ENCODE measurements at regions not wholly inside any gene's neighbourhood (a gene's known extent, or its start where the extent isn't known, plus 50 kb on each side); places are given as distances from the start of the nearest gene placed in this dataset.
"Not testable (repeated sequence)": the region's sequence is repeated elsewhere in the genome, so short reads cannot be mapped to it uniquely, and the experiment has no call there.

DNA sequence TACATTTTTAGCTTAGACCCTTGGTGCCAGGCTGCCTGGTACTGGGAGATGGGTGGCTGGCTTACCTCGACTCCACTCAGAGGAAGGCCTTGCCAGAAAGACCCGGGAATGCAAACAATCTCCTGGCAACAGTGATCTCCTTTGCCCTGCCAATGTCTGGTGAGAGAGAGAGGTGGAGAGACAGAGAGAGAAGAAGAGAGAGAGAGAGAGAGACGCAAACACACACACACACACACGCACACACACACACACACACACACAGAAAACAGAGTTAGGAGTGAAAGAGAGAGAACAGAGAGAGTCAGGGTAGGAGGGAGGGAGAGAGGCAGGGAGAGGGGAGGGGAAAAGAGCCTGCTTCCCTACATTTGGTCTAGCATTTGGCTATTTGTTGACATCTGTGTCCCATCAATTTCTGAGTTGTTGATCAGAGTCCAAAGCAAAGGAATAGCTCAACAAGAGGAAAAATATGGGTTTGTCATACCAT, 181.6 kb upstream of the MAP1B start:
- Histone ChIP-seq H3K4me1 (ENCODE audit: control insufficient read depth, insufficient read depth, low read length) (peaks cover 18% of the 10 kb centered on the region), H3K36me3 (ENCODE audit: control insufficient read depth, insufficient read depth, low read length) (no peaks in the 10 kb centered on the region), H3K4me3 (ENCODE audit: low read depth, low read length) (no peak overlapping the region), H3K9me3 (ENCODE audit: control insufficient read depth, insufficient read depth, low read depth, low read length) (no peaks in the 10 kb centered on the region), H3K27ac (ENCODE audit: low read depth, low read length) (no peak overlapping the region), H3K9ac (ENCODE audit: low read length) (no peak overlapping the region), H3K27me3 (ENCODE audit: control insufficient read depth, insufficient read depth, low read length) (no peaks in the 10 kb centered on the region)

DNA sequence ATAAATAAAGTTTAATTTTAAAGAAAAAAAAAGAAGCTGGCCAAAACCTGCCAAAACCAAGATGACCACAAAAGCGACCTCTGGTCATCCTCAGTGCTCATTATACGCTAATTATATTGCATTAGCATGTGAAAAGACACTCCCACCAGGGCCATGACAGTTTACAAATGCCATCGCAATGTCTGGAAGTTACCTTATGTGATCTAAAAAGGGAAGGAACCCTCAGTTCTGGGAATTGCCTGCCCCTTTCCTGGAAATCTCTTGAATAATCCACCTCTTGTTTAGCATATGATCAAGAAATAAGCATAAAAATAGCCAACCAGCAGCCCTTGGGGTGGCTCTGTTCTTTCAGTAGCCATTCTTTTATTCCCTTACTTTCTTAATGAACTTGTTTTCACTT, 178.3 kb upstream of the MAP1B start:
- Histone ChIP-seq H3K9me3 (ENCODE audit: control insufficient read depth, insufficient read depth, low read depth, low read length) (no peaks in the 10 kb centered on the region), H3K27ac (ENCODE audit: low read depth, low read length) (no peak overlapping the region), H3K27me3 (ENCODE audit: control insufficient read depth, insufficient read depth, low read length) (no peaks in the 10 kb centered on the region), H3K36me3 (ENCODE audit: control insufficient read depth, insufficient read depth, low read length) (no peaks in the 10 kb centered on the region), H3K4me3 (ENCODE audit: low read depth, low read length) (no peak overlapping the region), H3K9ac (ENCODE audit: low read length) (no peak overlapping the region), H3K4me1 (ENCODE audit: control insufficient read depth, insufficient read depth, low read length) (peaks cover 7% of the 10 kb centered on the region)

DNA sequence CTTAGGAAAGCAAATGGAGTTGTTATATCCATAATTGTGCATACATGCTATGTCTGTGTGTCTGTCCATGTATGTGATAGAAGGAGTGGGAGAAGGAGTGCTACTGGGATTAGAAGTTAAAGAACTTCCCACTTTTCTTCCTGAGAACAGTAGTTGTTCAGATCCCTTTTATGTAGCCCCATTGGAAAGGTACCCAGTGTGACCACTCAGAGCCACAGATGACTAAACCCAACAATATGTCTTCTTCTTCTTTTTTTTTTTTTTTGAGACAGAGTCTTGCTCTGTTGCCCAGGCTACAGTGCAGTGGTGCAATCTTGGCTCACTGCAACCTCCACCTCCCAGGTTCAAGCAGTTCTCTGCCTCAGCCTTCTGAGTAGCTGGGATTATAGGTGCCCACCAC, 176.7 kb upstream of the MAP1B start:
- not testable (repeated sequence) for H3K27me3 ChIP-seq (ENCODE audit: control insufficient read depth, insufficient read depth, low read length); H3K27ac ChIP-seq (ENCODE audit: low read depth, low read length); H3K9ac ChIP-seq (ENCODE audit: low read length); H3K36me3 ChIP-seq (ENCODE audit: control insufficient read depth, insufficient read depth, low read length); H3K9me3 ChIP-seq (ENCODE audit: control insufficient read depth, insufficient read depth, low read depth, low read length); H3K4me3 ChIP-seq (ENCODE audit: low read depth, low read length); H3K4me1 ChIP-seq (ENCODE audit: control insufficient read depth, insufficient read depth, low read length)

DNA sequence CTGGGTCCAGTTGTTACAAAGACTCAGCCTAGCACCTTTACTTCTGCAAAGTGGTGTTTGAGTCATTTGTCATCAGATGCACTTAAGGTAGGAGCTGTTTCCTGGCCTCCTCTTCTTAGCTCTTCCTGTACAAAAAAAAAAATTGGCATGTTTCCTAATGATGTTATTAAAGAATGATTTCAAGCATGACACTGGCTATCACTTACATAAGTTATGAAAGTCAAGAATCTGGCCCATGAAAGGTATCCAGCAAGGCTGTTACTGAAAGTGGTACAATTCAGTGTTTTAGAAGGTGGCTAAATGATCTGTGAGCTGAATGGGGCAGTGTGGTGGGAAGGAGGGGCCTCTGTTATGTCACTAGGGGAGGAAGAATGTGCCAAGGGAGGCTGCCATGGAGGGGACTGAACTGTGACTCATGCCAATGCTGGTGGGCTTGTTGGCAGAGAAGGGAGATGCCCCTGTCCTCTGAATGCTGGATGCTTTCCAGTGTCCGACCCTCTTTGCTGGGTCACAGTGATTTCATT, 175.1 kb upstream of the MAP1B start:
- Histone ChIP-seq H3K9me3 (ENCODE audit: control insufficient read depth, insufficient read depth, low read depth, low read length) (no peaks in the 10 kb centered on the region), H3K36me3 (ENCODE audit: control insufficient read depth, insufficient read depth, low read length) (no peaks in the 10 kb centered on the region), H3K4me1 (ENCODE audit: control insufficient read depth, insufficient read depth, low read length) (peaks cover 7% of the 10 kb centered on the region; the same call in 1 of the 2 replicates), H3K27me3 (ENCODE audit: control insufficient read depth, insufficient read depth, low read length) (no peaks in the 10 kb centered on the region), H3K9ac (ENCODE audit: low read length) (no peak overlapping the region), H3K4me3 (ENCODE audit: low read depth, low read length) (no peak overlapping the region), H3K27ac (ENCODE audit: low read depth, low read length) (no peak overlapping the region)

DNA sequence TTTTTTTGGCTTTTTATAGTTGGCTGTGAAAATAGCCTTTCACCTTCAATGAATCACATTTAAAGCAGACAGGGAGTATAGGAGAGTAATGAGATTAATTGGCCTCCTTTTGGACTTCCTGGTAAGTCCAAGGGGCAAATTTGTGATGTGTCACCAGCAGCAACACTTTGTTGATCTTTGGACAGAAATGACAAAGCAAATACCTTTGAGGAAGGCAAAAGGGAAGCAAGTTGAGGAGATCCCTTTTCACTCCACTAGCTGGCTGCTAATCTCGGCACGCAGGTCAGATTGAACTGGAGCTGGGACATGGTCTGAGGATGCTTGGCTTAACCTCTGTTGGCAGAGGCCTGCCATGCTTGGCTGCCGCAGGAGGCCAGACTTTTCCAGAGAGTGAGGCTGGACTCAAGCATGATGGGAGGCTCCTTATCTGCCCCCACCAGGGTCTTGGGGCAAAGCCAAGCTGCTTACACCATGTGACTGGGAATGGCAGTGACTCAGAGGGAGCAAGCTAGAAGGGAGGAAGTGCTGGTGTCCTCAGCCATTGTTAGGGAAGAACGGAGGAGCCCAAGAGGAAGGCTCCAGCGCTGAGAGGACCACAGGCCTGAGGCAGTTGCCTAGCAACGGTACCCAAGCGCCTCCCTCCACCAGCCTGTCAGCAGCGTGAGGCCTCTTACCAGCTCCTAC, 174.5 kb upstream of the MAP1B start:
- no peak overlapping the region for H3K9ac ChIP-seq (ENCODE audit: low read length)
- no peaks in the 10 kb centered on the region for H3K27me3 ChIP-seq (ENCODE audit: control insufficient read depth, insufficient read depth, low read length)
- no peaks in the 10 kb centered on the region for H3K9me3 ChIP-seq (ENCODE audit: control insufficient read depth, insufficient read depth, low read depth, low read length)
- peaks cover 7% of the 10 kb centered on the region for H3K4me1 ChIP-seq (ENCODE audit: control insufficient read depth, insufficient read depth, low read length)
- H3K36me3 ChIP-seq (ENCODE audit: control insufficient read depth, insufficient read depth, low read length): no peaks in the 10 kb centered on the region
- no peak overlapping the region for H3K27ac ChIP-seq (ENCODE audit: low read depth, low read length)
- H3K4me3 ChIP-seq (ENCODE audit: low read depth, low read length): no peak overlapping the region

DNA sequence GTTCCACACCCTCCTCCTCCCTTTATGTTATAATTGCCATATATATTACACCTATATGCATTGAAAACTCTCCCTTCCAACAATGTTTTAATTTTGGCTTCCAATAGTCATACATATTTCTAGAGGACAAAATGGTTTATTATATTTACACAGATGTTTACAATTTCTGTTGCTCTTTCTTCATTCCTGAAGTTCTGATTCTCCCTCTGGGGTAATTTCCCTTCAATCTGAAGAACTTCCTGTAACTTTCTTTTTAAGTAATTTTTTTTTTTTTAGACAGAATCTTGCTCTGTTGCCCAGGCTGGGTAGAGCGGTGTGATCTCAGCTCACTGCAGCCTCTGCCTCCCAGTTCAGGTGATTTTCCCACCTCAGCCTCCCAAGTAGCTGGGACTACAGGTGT, 173.0 kb upstream of the MAP1B start:
- peaks cover 18% of the 10 kb centered on the region for H3K4me1 ChIP-seq (ENCODE audit: control insufficient read depth, insufficient read depth, low read length)
- no peaks in the 10 kb centered on the region for H3K9me3 ChIP-seq (ENCODE audit: control insufficient read depth, insufficient read depth, low read depth, low read length)
- no peaks in the 10 kb centered on the region for H3K36me3 ChIP-seq (ENCODE audit: control insufficient read depth, insufficient read depth, low read length)
- H3K27ac ChIP-seq (ENCODE audit: low read depth, low read length): no peak overlapping the region
- no peak overlapping the region for H3K4me3 ChIP-seq (ENCODE audit: low read depth, low read length)
- H3K27me3 ChIP-seq (ENCODE audit: control insufficient read depth, insufficient read depth, low read length): no peaks in the 10 kb centered on the region
- H3K9ac ChIP-seq (ENCODE audit: low read length): no peak overlapping the region

DNA sequence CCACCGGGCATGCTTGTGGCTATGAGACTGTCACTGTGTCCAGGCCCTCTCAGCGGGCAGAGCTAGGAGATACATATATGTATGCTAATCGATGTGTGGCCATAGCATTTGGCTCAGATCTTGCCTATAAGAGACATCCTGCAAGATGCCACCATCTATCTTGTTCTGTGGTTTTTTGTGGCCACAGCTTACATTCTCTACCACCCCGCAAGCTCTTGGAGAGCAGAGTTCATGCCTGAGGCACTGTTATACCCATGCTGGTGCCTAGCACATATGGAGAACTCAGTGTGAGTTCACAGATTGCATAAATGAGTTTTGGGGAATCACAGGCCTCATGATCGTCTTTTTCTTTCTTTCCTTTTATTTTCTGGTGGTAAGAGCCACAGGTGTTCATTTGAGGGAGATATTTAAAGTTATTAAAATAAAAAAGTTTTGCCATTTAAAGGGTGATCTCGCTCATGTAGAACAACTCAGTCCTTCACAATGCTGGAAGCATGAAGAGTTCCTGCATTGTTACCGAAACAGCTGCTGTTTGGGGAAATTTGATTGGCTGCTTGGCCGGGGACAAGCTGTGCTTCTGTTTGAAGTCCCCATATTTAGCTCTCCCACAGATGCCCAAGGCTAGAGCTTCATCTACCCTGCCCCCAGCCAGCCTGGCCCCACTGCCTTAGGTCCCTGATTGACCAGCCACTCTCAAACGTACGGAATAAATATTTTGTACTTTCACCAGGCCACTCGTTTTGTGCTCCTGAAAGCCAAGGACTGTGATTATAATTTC, 169.2 kb upstream of the MAP1B start:
- H3K9ac ChIP-seq (ENCODE audit: low read length): no peak overlapping the region
- H3K36me3 ChIP-seq (ENCODE audit: control insufficient read depth, insufficient read depth, low read length): no peaks in the 10 kb centered on the region
- H3K4me3 ChIP-seq (ENCODE audit: low read depth, low read length): no peak overlapping the region
- no peak overlapping the region for H3K27ac ChIP-seq (ENCODE audit: low read depth, low read length)
- H3K4me1 ChIP-seq (ENCODE audit: control insufficient read depth, insufficient read depth, low read length): peaks cover 23% of the 10 kb centered on the region
- 0 out of 2 replicates have a peak, but pooled peaks cover 3% of the 10 kb centered on the region for H3K9me3 ChIP-seq (ENCODE audit: control insufficient read depth, insufficient read depth, low read depth, low read length)
- no peaks in the 10 kb centered on the region for H3K27me3 ChIP-seq (ENCODE audit: control insufficient read depth, insufficient read depth, low read length)

DNA sequence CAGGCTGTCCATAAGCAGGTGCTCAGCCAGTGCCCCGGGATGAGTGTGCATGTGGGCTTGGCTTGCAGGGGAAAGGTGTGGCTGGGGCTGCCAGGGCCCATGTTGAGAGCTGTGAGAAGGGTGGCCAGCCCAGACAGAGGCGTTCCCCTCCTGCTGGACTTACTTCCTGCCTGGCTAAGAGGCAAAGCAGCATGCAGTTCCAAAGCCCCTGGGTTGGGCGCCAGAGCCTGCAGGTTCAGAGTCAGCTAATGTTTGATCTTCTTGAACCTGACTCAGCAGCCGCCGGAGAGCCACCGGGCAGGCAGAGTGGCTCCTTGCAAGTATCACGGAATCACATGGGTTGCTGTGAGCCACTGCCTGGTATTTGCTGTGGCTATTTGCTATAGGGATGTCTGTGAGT, 168.4 kb upstream of the MAP1B start:
- H3K27ac ChIP-seq (ENCODE audit: low read depth, low read length): no peak overlapping the region

DNA sequence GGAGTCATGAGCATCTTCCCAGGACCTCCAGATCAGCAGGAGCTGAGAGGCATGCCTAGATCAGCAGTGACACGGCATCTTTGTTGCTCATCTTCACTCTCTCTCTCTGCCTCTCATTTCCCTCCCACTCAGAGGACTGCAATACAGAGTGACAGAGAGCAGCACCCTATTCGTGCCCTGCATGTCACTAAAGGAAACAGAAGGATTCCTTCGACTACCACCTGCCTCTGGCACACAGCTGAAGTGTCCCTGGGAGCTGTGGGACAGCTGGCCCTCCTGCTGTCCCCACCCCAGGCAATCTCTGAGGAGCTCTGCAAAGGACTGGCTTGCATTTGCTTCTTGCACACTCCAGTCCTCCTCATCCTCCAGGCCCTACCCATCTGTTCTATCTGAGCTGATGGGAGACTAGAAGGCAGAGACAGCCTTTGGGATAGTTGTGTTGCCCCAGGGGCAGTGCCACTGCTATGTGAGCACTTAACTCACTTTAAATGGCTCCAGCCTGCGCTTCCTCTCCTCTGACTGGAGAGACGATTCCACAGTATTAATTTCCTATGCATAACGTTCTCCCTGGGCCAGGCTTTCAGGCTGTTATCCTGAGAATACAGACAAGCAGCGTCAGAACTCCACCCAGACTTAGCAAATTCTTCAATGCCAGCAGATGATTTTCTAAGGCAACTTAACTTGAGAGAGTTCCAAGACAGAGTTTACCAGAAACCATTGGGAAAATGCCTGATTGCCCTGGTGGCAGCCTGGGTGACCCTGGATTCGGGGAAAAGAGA, 167.6 kb upstream of the MAP1B start:
- Histone ChIP-seq H3K9me3 (ENCODE audit: control insufficient read depth, insufficient read depth, low read depth, low read length) (peaks cover 3% of the 10 kb centered on the region; the same call in 1 of the 2 replicates), H3K36me3 (ENCODE audit: control insufficient read depth, insufficient read depth, low read length) (no peaks in the 10 kb centered on the region), H3K4me3 (ENCODE audit: low read depth, low read length) (no peak overlapping the region), H3K27ac (ENCODE audit: low read depth, low read length) (no peak overlapping the region), H3K4me1 (ENCODE audit: control insufficient read depth, insufficient read depth, low read length) (peaks cover 37% of the 10 kb centered on the region), H3K27me3 (ENCODE audit: control insufficient read depth, insufficient read depth, low read length) (no peaks in the 10 kb centered on the region), H3K9ac (ENCODE audit: low read length) (peak overlapping the region; percentile 42)

More for the DNA sequence above, 168.4 kb upstream of the MAP1B start:
- Histone ChIP-seq H3K27me3 (ENCODE audit: control insufficient read depth, insufficient read depth, low read length) (no peaks in the 10 kb centered on the region), H3K9ac (ENCODE audit: low read length) (peak overlapping the region; percentile 42), H3K36me3 (ENCODE audit: control insufficient read depth, insufficient read depth, low read length) (no peaks in the 10 kb centered on the region), H3K4me3 (ENCODE audit: low read depth, low read length) (no peak overlapping the region), H3K4me1 (ENCODE audit: control insufficient read depth, insufficient read depth, low read length) (peaks cover 31% of the 10 kb centered on the region), H3K9me3 (ENCODE audit: control insufficient read depth, insufficient read depth, low read depth, low read length) (0 out of 2 replicates have a peak, but pooled peaks cover 3% of the 10 kb centered on the region)

DNA sequence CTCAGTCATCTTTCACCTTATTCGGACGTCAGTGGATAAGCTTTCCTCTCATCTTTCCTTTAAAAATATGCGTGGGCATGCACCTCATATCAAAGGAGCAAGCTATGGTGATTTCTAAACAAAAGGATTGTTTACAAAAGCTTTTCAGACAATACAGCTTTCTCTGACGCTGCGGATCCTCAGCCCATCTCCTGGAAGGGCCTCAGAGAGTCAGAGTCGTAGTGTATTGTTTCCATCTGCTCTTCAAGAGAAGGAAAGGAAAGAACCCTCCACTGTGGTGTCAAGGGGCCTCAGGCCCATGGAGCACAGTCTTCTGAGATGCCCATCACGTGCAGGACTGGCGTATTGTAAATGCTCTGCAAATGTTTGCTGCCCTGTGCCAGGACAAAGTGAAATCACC, 163.4 kb upstream of the MAP1B start:
- no peaks in the 10 kb centered on the region for H3K27me3 ChIP-seq (ENCODE audit: control insufficient read depth, insufficient read depth, low read length)
- H3K4me3 ChIP-seq (ENCODE audit: low read depth, low read length): no peak overlapping the region
- no peak overlapping the region for H3K9ac ChIP-seq (ENCODE audit: low read length)
- H3K4me1 ChIP-seq (ENCODE audit: control insufficient read depth, insufficient read depth, low read length): peaks cover 26% of the 10 kb centered on the region
- H3K36me3 ChIP-seq (ENCODE audit: control insufficient read depth, insufficient read depth, low read length): no peaks in the 10 kb centered on the region
- H3K27ac ChIP-seq (ENCODE audit: low read depth, low read length): no peak overlapping the region
- peaks cover 23% of the 10 kb centered on the region for H3K9me3 ChIP-seq (ENCODE audit: control insufficient read depth, insufficient read depth, low read depth, low read length)

All from HUES6 (cell line).